HG02759 (cell line): ENCODE measurements at regions not wholly inside any gene's neighbourhood (a gene's known extent, or its start where the extent isn't known, plus 50 kb on each side); places are given as distances from the start of the nearest gene placed in this dataset.
A peak's percentile ranks its signal among the peaks of the same experiment; 100 is the strongest.
"Not testable (repeated sequence)": the region's sequence is repeated elsewhere in the genome, so short reads cannot be mapped to it uniquely, and the experiment has no call there.

Experiments
- ATAC-seq: cut with Tn5 transposase; IDR thresholded peaks from one replicate; pipeline ENCODE4 v1.9.1; 2021; ENCODE audit warnings: mild to moderate bottlenecking, moderate library complexity; ENCODE audit not compliant: unreplicated experiment

GRCh38 chr2:221775096-221775495, 203.0 kb upstream of the EPHA4 start:
- ATAC-seq: no peak

- ATAC-seq: no peak
Observed at GRCh38 chr2:221774136-221774535, 202.0 kb upstream of the EPHA4 start.

DNA sequence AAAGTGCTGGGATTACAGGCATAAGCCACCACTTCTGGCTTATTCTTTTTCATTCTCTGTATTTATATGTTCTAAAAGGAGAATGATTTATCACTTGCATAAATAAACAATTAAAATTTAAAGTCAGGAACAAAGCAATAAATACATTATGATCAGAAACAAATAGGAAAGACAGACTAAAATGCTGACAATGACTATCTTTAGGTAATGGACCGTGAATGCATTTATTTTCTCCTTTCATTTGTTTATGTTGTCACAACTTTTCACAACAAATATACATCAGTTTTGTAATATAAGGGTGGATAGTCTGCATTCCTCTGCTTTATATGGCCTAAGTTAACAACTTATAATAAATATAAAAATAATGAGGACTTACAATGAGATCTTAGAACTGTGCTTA, 199.2 kb upstream of the EPHA4 start:
- no peak for ATAC-seq

DNA sequence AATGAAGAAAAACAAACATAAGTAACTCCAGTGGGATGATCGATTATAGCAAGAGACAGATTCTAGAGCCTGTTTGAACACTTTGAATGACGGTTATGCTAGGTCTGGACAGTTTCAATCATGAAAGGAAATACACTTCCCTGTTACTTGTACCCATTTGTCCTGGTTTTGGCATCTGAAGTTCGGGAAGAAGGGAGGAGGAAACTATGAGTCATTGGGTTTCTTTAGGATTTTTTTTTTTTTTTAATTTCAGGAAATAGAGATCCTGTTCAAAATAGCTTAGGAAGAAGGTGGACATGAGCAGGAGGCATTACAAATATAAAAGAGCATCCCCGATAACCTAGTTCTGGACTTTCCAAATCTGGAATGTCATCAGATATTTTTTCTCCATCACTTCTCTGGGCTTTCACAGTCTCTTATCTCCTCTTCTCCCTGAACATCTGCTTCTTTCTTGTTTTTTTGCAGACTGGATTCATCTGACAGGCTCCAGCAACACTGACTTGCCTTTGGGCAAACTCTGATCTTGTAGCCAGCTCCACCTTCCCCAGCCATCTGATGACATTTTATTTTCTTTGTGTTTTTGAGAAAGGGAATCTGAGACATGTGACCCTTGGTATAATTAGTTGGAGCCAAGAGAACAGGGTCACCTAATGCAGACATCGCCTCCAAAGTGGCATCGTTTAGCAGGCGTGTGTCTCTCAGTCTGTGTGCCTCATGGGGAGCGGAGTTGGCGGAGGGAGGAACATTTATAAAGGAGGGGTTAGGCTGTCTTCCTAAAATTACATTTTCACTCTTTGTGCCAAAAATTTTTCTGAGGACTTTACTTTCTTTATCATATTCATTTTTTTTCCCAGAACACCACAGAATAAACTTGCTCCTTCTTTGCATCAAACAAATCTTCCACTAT, 195.3 kb upstream of the EPHA4 start:
- no peak for ATAC-seq

- ATAC-seq: no peak
Observed at GRCh38 chr2:221762496-221762895, 190.4 kb upstream of the EPHA4 start.

- no peak for ATAC-seq
Observed at GRCh38 chr2:221761260-221761659, 189.2 kb upstream of the EPHA4 start.

- no peak for ATAC-seq
Observed at GRCh38 chr2:221758076-221758475, 186.0 kb upstream of the EPHA4 start.

- ATAC-seq: no peak
Observed at GRCh38 chr2:221753401-221753800, 181.3 kb upstream of the EPHA4 start.

GRCh38 chr2:221752781-221753180, 180.7 kb upstream of the EPHA4 start:
- no peak for ATAC-seq

DNA sequence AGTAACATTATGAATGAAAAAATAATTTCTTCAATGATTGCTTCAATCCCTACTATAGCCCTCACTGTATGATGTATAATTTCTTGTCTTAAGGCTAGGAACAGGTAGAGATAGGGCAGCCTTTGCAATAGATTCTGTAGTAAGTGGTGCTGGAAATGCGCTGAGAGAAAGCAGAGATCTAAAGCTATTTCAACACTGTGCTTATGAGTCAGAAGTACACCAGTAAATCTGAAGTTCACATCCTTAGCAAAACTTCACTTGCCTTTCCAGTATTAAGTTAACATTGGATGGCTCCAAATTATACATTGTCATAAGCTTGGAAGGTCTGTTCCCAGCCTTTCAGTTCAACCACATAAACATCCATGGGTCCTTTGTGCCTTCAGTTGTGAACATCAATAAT, 178.2 kb upstream of the EPHA4 start:
- no peak for ATAC-seq

DNA sequence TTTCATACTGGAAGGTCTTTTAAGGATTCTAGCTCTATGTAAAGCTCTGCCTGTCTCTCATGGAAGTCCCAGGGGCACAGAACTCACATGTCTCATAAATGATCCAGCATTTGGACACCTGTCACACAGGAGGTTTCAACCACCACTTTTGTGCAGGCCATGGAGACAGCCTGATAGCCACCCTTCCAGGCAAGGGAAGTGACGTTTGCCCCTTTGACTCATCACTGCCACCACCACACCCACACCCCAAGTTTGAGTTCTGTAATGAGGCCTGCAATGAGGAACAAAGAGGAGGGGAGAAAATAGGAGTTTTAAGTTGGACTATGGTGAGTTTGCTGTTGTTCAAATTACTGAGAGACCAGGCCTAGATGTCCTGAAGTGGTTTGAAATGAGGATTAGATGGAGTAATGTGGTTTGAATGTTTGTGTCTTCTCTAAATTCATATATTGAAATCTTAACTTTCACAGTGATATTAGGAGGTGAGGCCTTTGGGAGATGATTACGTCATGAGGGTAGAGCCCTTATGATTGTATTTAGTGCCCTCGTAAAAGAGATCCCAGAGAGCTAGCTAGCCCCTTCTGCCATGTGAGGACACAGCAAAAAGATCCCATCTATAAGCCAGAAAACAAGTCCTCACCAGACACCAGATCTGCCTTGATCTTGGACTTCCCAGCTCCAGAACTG, 175.3 kb upstream of the EPHA4 start:
- peak; percentile 89 for ATAC-seq

- ATAC-seq: no peak
Observed at GRCh38 chr2:221741496-221742211, 169.6 kb upstream of the EPHA4 start.

- ATAC-seq: peak; percentile 92
Observed at GRCh38 chr2:221731432-221732145, 159.5 kb upstream of the EPHA4 start.

- ATAC-seq: no peak
Observed at GRCh38 chr2:221726894-221727513, 154.9 kb upstream of the EPHA4 start.

GRCh38 chr2:221724631-221725203, 152.6 kb upstream of the EPHA4 start:
- ATAC-seq: no peak

- not testable (repeated sequence) for ATAC-seq
Observed at GRCh38 chr2:221724117-221724516, 152.0 kb upstream of the EPHA4 start.

DNA sequence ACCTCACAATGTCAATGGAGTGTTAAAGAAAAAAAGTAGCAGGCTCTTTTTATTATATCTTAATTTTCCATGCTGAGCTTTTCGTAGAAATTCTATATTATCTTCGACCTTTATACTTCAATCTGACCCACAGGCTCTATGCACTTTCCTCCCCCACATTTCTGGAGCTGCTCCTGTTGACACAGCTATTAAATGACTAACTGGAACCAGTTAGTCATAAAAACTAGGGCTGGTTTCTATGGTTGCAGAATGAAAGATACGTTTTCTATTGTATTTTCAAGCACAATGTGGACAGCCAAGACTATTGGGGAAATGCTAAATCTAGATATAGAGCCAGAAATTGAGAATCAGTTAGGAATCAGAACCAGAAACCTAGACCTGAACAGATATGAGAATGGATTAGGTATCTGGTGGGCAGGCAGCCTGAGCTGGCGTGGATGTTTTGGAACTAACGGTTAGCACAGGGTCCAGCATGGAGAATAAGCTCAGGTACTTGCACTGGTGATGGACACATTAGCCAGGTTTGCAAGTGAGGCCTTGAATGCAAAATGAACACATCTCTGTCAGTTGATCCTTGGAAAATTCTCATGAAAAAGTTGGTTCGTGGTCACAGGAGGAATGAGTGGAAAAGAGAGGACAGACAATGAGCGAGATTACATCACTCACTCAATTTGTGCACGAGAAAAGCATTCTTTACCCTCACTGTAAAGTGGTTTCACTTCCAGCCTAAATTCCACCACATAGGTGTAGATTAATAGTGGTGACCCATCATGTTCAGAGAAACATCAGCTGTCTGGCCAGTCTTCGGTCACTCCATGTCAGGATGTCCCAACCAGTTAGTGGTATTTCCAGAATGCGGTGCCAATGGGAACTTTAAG, 144.6 kb upstream of the EPHA4 start:
- no peak for ATAC-seq

- ATAC-seq: no peak
Observed at GRCh38 chr2:221715523-221716247, 143.6 kb upstream of the EPHA4 start.

- ATAC-seq: no peak
Observed at GRCh38 chr2:221710744-221711143, 138.6 kb upstream of the EPHA4 start.
